ENCODE measurements at regions not wholly inside any gene's neighbourhood (a gene's known extent, or its start where the extent isn't known, plus 50 kb on each side); places are given as distances from the start of the nearest gene placed in this dataset.

GRCh38 chr13:77398825-77399620, 72.1 kb upstream of the MYCBP2 start:
- no peak for TF ChIP-seq POLR2A (IDR thresholded peaks at IDR 0.05; ENCODE audit: borderline replicate concordance, extremely low read depth, insufficient read depth, insufficient read length)
- TF ChIP-seq CTCF (IDR thresholded peaks at IDR 0.05 in 2 of 3, conservative IDR thresholded peaks at IDR 0.05 in 1 of 3; ENCODE audit: borderline replicate concordance in 1 of 3, insufficient read depth in 1 of 3, low read depth in 2 of 3, low read length in 2 of 3) = no peak
- TF ChIP-seq SP1 (IDR thresholded peaks at IDR 0.05; ENCODE audit: low read depth) = no peak
- TF ChIP-seq EGR1 (IDR thresholded peaks at IDR 0.05; ENCODE audit: low read depth) = no peak
